ENCODE measurements at regions not wholly inside any gene's neighbourhood (a gene's known extent, or its start where the extent isn't known, plus 50 kb on each side); places are given as distances from the start of the nearest gene placed in this dataset.
"Not testable (repeated sequence)": the region's sequence is repeated elsewhere in the genome, so short reads cannot be mapped to it uniquely, and the experiment has no call there.

DNA sequence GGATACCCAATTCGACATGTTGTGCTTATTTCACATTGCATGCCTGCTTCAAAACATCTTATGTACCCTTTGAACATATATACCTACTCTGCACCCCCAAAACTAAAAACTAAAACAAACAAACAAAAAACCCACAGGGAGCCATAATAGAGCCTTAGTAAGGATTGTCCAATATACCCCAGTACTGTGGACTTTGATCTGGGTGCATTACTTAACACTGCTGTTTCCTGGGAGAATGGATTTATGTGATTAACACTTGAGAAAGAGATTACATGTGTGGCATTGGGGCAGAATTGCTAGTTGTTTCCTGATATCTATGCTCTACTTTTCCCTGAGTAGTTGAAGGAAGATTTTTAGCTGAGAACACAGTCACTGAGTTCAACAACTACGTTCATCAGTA is 583.4 kb upstream of the ROBO1 start:
- DNase-seq = no peak

DNA sequence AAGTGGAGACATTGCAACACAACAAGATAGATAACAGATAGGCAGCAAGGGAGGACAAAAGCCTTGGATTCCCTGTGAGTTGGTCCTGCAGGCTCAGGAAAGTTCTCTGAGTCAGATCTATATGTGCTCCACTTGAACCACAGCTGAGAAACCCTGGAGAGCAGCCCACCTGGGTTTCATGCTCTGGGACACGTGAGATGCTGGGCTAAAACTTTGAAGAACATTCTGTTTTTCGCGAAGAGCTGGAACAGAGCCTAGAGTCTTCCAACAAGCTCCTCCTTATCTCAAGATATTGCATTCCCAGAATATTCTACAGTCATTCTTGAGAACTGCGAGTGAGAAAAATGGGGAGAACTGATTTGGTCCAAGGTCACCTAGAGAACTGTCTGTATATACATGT is 583.0 kb upstream of the ROBO1 start:
- DNase-seq = no peak

DNA sequence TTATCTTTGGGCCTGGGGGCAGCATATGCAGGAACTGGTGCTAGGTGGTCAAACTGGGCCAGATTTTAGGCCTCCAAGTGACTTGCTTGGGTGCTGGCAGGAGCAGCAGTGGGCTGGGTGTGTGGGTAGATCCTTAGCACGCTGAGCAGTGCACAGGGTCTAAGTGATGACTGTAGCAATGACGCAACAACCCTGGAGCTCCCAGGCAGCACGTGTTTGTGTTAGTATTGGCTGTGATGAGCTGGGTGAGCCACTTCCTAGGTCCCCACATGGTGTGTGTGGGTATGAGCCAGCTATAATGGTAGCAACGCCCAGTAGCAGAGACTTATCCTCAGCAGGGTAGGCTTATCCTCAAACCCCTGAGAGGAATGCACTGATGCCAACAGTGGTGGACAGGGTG is 570.6 kb upstream of the ROBO1 start:
- DNase-seq = no peak

DNA sequence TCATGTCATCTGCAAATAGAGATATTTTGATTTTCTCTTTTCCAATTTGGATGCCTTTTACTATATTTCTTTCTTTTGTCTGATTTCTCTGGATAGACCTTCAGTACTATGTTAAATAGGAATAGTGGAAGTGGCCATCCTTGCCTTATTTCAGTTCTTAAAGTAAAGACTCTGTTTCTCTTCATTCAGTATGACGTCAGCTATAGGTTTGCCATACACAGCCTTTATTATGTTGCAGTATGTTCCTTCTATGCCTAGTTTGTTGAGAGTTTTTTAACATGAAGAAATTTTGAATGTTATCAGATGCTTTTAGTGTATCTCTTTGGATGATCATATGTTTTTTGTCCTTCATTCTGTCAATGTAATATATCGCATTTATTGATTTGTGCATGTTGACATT is 566.7 kb upstream of the ROBO1 start:
- DNase-seq = no peak

DNA sequence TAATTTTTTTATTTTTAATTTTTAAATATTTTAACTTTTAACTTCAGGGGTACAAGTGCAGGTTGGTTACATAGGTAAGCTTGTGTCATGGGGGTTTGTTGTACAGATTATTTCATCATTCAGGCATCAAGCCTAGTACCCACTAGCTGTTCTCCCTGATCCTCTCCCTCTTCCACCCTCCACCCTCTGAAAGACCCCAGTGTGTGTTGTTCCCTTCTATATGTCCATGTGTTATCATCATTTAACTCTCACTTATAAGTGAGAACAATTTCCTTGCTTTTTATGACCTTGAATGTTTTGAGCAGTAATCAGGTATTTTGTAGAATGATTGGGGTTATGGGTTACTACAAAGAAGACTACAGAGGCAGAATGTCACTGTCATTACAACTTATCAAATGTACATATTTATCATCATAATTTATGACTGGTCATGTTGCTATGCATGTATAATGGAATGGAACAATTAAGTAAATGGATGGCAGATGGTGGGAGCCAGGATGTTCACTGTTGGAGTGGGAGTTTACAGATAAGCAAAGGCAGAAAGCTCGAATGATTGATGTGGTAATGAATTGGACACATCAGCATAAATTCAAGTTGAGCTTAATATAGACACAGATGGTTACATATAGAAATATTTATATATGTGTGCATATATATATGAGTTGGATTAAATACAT is 563.8 kb upstream of the ROBO1 start:
- DNase-seq = no peak

DNA sequence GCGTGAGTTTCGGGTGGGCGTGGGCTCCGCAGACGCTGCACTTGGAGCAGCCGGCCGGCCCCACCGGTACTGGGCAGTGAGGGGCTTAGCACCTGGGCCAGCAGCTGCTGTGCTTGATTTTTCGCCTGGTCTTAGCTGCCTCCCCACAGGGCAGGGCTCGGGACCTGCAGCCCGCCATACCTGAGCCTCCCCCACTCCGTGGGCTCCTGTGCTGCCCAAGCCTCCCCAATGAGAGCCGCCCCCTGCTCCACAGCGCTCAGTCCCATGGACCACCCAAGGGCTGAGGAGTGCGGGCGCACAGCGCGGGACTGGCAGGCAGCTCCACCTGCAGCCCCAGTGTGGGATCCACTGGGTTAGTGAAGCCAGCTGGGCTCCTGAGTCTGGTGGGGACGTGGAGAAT is 546.7 kb upstream of the ROBO1 start:
- DNase-seq = not testable (repeated sequence)

DNA sequence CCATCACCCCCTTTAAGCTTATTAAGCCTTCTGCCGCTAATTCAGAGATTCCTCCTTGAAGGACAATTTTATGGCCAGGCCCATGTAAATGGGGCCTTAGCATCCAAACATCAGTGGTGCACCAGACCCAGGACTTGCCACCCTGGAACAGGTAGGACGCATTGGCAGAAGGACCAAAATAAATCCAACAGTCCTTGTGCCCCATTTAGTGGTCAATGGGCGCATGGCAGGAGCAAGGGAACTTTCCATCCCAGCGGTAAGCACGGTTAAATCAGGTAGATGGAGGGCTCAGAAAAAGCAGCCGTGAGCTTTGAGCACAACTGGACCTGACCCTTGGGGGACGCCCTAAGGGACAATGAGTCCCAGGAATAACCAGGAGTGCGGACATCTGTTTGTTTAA is 540.8 kb upstream of the ROBO1 start:
- DNase-seq = no peak

DNA sequence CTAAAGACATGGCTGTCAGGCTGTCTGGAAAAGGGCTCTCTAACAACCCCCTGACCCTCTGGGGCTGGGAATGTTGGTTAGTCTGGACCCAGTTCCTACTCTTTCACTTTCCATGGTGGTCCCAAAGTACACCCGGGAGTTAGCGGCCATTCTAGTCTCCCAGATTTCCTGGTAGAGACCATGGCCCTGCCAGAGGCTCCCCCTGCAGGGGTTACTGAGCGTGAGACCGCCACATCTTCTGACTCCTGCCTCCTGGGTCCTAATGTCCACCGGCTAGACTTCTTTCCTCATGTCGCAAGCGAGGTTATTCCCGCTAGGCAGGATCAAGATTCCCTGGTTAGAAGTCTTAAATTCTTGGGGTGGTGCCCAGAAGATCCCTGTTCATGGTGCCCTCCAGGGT is 540.0 kb upstream of the ROBO1 start:
- DNase-seq = no peak

DNA sequence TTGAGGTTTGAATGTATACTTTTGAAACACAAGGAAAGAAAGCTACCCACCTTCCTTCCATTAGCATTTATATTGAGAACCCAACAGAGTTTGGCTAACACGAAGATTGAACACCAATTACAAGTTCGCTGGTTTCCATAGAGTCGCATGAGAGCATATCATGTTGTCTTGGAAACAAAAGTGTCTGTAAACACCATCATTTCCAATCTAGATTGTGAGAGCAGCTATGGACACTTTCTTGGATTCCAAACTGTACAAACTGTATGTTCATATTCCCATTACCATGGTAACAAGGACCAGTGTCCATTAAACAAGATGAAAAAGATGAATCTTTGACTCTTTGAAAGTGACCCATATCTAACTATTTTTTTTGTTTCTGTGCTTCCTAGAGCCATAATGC is 529.9 kb upstream of the ROBO1 start:
- DNase-seq = no peak

DNA sequence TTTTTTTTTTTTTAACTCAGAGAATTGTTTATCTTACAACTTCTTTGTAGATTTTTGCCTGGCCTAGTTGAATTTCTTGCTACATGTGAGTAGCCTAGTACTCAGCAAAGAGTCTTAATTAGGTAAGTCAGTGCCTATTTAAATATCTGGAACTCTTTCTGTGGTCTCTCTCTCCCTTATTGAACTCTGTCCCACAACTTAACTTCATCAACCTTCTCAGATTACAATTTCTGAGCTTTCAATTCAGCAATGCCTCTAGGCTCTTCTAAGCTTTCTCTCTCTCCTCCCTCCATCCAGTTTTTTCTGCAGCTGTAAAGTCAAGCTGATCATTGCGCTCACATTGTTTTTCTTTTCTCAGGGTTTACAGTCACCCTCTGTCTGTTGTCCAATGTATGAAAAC is 517.6 kb upstream of the ROBO1 start:
- DNase-seq = no peak

DNA sequence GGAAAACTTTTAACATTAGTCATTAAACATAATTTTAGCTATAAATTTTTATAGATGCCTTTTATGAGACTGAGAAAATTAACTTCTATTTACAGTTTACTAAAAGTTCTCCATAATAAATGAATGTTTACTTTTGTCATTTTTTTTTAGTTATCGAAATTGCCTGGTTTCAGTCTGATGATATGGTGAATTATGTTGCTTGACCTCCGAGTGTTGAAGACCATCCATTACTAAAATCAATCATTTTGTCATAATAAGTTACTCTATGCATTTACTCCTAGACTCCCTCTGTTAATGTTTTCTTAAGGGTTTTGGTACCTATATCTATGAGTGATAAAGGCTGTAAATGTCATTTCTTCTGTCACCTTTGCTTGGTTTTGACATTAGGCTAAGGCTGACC is 516.0 kb upstream of the ROBO1 start:
- DNase-seq = no peak

DNA sequence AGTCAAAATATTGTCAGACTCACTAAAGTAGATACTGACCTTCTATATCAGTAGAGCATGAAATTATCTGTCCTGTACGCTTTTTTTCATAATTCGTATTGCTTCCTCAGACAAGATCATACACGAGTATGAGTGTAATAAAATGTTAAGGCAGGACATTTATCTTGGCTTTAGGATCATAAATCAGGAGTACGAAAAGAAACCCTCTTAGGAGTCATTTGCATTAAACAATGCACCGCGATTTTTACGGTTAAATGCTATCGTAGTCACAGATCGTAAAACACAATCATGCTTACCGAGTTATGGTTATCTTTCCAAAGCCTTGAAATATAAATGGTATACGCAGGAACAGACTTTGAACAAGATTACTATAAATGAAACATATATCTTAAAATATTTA is 510.3 kb upstream of the ROBO1 start:
- no peak for DNase-seq

DNA sequence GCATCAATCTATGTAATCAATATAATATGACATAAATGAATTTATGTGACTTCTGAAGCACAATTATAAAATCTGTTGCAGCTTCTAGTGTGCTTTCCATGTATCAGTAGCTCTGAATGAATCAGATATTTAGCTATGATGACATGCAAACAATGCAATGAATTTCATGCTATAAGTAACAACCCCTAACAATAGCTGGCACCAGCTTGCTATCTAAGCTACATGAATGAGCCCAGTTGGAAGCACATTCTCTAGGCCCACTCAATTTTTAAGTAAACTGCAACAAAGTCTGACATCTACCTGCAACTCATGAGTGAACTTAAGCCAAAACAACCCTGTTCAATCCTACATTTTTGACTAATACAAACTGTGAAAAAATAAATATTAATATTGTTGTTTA is 507.3 kb upstream of the ROBO1 start:
- no peak for DNase-seq

DNA sequence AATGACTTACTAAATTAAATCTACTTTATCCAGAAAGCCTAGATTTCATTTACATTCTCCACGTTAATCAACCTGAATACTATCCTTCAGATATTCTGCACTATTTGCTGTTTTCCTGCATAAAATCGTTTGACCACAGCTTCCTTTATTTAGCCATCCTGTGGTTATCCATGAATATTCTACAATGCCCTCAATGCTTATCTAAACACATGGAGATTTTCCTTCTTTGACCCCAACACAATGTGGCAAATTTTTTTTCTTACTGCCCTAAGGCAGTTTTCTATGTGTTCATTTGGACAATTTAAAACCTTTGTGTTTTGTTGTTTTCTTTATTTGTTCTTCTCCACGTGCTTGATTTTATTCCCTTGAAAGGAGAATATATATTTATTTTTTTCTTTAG is 495.5 kb upstream of the ROBO1 start:
- DNase-seq = no peak

DNA sequence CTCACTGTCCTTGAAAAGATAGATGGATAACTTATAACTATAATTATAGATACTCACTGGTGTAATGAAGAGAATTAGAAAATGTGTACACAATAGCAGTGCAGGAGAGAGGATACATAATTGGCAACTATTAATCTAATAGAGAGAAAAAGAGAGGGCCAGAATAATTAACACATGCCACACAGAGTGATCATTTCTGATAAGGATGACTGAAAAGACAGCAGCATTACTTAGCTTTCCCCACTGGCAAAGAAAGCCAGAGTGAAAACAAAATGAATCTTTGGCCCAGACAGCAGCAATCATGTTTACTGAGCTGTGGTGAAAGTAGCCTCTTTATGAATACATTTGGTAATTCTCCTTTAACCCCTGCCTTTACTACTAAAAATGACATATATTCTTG is 493.3 kb upstream of the ROBO1 start:
- DNase-seq = no peak

DNA sequence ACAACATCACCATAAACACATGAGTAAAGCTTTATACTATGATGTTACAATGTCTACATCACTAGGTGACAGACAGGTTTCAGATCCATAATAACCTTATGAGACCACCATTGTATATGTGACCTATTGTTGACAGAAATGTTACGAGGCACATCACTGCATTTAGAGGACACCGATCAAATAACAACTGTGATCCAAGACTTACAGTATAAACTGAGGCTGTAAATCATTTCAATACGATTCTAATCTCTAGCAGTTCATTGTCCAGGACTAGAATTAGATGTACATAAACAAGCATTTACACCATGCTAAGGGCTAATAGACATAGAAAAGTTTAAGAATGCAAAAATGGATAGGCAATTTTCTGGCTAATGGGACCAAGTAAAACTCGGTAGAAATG is 491.9 kb upstream of the ROBO1 start:
- DNase-seq = no peak

DNA sequence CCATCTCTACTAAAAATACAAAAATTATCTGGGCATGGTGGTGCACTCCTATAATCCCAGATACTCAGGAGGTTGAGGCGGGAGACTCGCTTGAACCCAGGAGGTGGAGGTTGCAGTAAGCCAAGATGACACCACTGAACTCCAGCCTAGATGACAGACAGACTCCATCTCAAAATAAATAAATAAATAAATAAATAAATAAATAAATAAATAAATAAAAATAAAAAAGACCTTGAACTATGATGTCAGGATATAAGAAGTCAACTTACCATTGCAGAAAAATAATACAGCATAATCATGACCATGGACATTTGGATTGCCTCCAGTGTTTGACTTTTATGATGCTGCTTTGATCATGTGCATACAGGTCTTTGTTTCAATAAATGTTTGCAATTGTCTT is 484.3 kb upstream of the ROBO1 start:
- no peak for DNase-seq

DNA sequence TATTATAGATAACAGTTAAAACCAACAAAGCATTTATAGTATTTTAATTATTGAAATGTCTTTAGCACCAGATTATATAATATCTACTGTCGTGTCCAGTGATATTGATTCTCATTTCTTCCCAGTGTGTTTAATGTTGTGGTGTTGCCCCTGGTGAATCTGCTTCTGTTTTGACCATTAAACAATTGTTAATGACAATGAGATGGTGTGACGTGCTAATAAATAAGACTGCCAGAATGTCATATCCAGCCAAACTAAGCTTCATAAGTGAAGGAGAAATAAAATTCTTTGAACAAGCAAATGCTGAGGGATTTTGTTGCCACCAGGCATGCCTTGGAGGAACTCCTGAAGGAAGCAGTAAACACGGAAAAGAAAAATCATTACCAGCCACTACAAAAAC is 480.0 kb upstream of the ROBO1 start:
- DNase-seq = no peak

DNA sequence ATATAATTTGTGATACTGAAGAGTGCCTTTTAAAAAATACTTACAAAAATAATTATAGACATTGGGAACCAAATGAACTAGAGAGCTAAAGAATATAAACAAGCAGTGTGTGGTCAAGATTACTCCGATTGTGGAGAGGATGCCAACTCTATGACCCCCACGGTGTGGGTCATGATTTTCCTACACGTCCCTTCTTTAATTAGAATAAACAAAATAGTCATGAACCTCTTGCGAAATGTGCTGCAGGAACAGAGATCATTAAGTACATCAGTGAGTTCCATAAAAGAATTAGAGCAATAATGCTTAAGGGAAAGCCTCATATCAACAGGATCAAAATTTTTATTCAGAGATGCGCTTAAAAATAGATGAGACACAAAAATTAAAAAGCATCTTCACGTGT is 476.6 kb upstream of the ROBO1 start:
- no peak for DNase-seq

DNA sequence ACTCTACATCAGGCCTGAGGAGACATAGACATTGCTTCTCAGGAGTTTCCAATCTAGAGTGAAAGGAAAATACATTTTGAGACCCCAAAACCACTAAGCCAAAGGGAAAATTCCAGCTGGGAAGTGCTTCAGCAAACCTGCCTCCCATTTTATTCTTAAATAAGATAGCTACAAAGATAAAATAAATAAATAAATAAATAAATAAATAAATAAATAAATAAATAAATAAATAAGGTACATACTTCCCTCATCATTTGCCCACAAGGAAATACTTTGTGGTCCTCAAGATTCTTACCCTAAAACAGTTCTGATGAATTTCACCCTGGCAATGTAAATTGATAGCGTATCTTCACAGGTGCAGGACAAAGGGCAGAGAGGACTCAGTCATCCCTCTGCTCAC is 474.0 kb upstream of the ROBO1 start:
- no peak for DNase-seq

DNA sequence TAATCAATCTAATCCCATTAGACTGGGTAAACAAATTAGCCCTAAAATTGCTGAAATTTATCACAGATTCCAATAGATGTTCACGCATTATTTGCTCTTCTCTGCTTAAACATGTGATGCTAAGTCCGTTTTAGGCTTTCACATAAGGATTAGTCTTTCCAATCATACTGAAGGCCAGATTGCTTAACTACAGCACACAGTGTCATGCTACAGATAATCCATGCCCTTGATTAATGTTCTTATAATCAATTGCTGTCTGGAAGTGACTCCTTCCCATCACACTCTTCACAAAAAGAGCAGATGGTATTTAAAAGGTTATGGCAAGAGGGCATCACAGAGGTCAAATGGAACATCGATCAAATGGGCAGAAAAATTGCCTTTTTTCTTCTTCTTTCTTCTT is 471.5 kb upstream of the ROBO1 start:
- DNase-seq = no peak

DNA sequence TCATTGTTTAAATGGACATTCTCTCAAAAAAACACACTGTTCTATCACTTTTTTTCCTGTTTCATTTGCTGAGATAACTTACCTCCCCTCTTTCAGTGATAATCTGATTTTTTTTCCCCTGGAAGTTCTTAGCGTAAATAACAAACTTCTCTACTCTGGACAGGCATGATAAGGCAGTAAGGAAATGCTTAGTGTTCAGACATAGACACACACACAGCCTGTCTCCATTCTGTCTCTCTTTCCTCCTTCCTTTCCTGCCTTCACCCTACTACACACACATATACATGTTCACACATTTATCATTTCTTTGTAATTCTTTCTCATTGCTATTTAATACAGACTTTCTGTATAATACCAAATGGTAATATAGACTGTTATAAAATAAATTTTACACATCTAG is 470.8 kb upstream of the ROBO1 start:
- no peak for DNase-seq

DNA sequence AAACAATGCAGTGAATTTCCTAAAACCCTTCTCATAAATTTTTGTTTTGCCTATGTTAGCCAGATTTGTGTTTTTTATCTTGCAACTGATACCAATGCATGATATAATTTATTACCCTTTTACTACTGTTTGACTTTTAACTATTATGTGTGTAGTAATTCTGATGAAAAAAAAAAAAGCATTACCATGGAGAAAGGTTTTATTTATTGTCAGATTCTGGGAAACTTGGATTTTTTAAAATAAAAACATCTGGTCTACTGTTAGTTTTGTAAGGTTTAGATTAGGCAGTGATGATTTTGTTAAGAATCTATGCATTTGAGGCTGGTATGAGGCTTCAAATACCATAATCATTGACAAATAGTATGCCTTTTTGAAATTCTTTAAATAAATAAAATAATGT is 470.4 kb upstream of the ROBO1 start:
- no peak for DNase-seq

DNA sequence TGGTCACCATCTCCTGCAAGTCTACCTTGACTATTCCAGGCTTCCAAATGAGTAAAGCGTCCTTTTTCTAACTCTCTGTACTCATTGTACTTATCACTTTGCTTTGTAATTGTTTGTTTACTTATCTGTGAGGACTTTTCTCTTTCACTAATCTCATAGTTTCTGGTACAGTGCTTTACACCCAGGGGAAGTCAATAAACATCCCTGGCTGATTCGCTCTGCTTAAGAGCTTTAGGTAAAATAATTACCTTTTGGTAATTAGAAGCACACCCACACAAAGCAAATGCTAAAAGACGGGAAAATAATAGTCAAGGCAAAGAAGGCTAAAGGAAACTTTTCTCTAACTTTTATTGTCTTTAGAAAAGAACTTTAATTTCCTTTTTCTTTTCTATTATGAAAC is 466.9 kb upstream of the ROBO1 start:
- no peak for DNase-seq
